MM.1S (cell line): ENCODE measurements at regions not wholly inside any gene's neighbourhood (a gene's known extent, or its start where the extent isn't known, plus 50 kb on each side); places are given as distances from the start of the nearest gene placed in this dataset.

Experiments
- CTCF ChIP-seq: fragments of 300-600 bp; sonication (generic); IDR thresholded peaks from 2 replicates; pipeline ENCODE4 v1.5.1; 2016; ENCODE audit warnings: antibody characterized with exemption, low read length, mixed read lengths
- EZH2 ChIP-seq: fragments of 300-600 bp; sonication (generic); optimal IDR thresholded peaks from 2 replicates; pipeline ENCODE3; 2017; ENCODE audit warnings: low read depth, mild to moderate bottlenecking, antibody characterized with exemption, low read length, mixed read lengths

GRCh38 chr2:158735822-158736580 lies 59.1 kb upstream of the DAPL1 start:
- no peak for TF ChIP-seq EZH2
- no peak for TF ChIP-seq CTCF
